Body of pancreas (tissue), 4 donors: ENCODE measurements at regions not wholly inside any gene's neighbourhood (a gene's known extent, or its start where the extent isn't known, plus 50 kb on each side); places are given as distances from the start of the nearest gene placed in this dataset.

ENCODE experiments used
- CTCF ChIP-seq, 7 experiments: fragments of 450-650 bp in 4 of 7; fragments of 200-600 bp in 3 of 7; sonication (generic) in 3 of 7; IDR thresholded peaks; one replicate each; pipeline ENCODE4 v1.5.1; 2016 to 2019; ENCODE audit warnings: antibody characterized with exemption in 7 of 7
- POLR2A ChIP-seq, 3 donors: fragments of 450-650 bp; IDR thresholded peaks; one replicate each; pipeline ENCODE4 v1.6.1; 2016; ENCODE audit warnings: antibody characterized with exemption in 3 of 3, mild to moderate bottlenecking in 2 of 3

GRCh38 chr11:95505927-95506426, 275.0 kb upstream of the SESN3 start:
- TF ChIP-seq CTCF (IDR thresholded peaks at IDR 0.05), result no peak
- no peak for TF ChIP-seq POLR2A (IDR thresholded peaks at IDR 0.05)
